MM.1S (cell line): ENCODE measurements at regions not wholly inside any gene's neighbourhood (a gene's known extent, or its start where the extent isn't known, plus 50 kb on each side); places are given as distances from the start of the nearest gene placed in this dataset.

Experiments used
- DNase-seq: peaks from one replicate; pipeline ENCODE4 v3.0.0-alpha.2; 2015
- H2AFZ ChIP-seq: fragments of 300-600 bp; sonication (generic); 2 replicates; pipeline ENCODE4 v1.6.0; 2016; ENCODE audit warnings: antibody characterized with exemption, low read length
- H3F3A ChIP-seq: fragments of 300-600 bp; sonication (generic); 2 replicates; pipeline ENCODE4 v1.6.1; 2016; ENCODE audit warnings: mild to moderate bottlenecking, antibody characterized with exemption, low read length, moderate library complexity, mixed read lengths; ENCODE audit not compliant: insufficient read depth
- H3K27ac ChIP-seq: fragments of 300-600 bp; sonication (generic); 2 replicates; pipeline ENCODE4 v1.5.1; 2016; ENCODE audit warnings: mild to moderate bottlenecking, low read length
- H3K27me3 ChIP-seq: fragments of 300-600 bp; sonication (generic); replicated peaks from 2 replicates; pipeline ENCODE4 v1.6.0; 2016; ENCODE audit warnings: low read length; ENCODE audit not compliant: insufficient read depth
- H3K36me3 ChIP-seq: fragments of 300-600 bp; sonication (generic); replicated peaks from 2 replicates; pipeline ENCODE4 v1.6.1; 2016; ENCODE audit warnings: mild to moderate bottlenecking, low read length, mixed read lengths; ENCODE audit not compliant: insufficient read depth
- H3K4me1 ChIP-seq: fragments of 300-600 bp; sonication (generic); 2 replicates; pipeline ENCODE4 v1.6.1; 2016; ENCODE audit warnings: low read length, mixed read lengths
- H3K4me2 ChIP-seq: fragments of 300-600 bp; sonication (generic); 2 replicates; pipeline ENCODE4 v1.6.0; 2016; ENCODE audit warnings: low read depth, low read length
- H3K4me3 ChIP-seq: fragments of 300-600 bp; sonication (generic); 2 replicates; pipeline ENCODE4 v1.5.1; 2016; ENCODE audit warnings: low read length, mixed read lengths
- H3K79me2 ChIP-seq: fragments of 300-600 bp; sonication (generic); 2 replicates; pipeline ENCODE4 v1.6.1; 2016; ENCODE audit warnings: mixed run types, low read length, mixed read lengths
- H3K9ac ChIP-seq: fragments of 300-600 bp; sonication (generic); 2 replicates; pipeline ENCODE4 v1.6.1; 2016; ENCODE audit warnings: low read length, mixed read lengths
- H3K9me2 ChIP-seq: fragments of 300-600 bp; sonication (generic); replicated peaks from 2 replicates; pipeline ENCODE4 v1.6.1; 2016; ENCODE audit warnings: mild to moderate bottlenecking, low read length, mixed read lengths; ENCODE audit not compliant: insufficient read depth
- H3K9me3 ChIP-seq: fragments of 300-600 bp; sonication (generic); replicated peaks from 2 replicates; pipeline ENCODE4 v1.6.1; 2016; ENCODE audit warnings: mild to moderate bottlenecking, low read length, mixed read lengths; ENCODE audit not compliant: insufficient read depth
- H4K20me1 ChIP-seq: fragments of 300-600 bp; sonication (generic); 2 replicates; pipeline ENCODE4 v1.6.1; 2016; ENCODE audit warnings: mild to moderate bottlenecking, low read length, moderate library complexity, mixed read lengths; ENCODE audit not compliant: insufficient read depth
- CTCF ChIP-seq: fragments of 300-600 bp; sonication (generic); IDR thresholded peaks from 2 replicates; pipeline ENCODE4 v1.5.1; 2016; ENCODE audit warnings: antibody characterized with exemption, low read length, mixed read lengths
- EZH2 ChIP-seq: fragments of 300-600 bp; sonication (generic); optimal IDR thresholded peaks from 2 replicates; pipeline ENCODE3; 2017; ENCODE audit warnings: low read depth, mild to moderate bottlenecking, antibody characterized with exemption, low read length, mixed read lengths
- EZH2phosphoT487 ChIP-seq: fragments of 300-600 bp; sonication (generic); IDR thresholded peaks from 2 replicates; pipeline ENCODE4 v1.6.1; 2018; ENCODE audit warnings: antibody characterized with exemption, low read length

DNA sequence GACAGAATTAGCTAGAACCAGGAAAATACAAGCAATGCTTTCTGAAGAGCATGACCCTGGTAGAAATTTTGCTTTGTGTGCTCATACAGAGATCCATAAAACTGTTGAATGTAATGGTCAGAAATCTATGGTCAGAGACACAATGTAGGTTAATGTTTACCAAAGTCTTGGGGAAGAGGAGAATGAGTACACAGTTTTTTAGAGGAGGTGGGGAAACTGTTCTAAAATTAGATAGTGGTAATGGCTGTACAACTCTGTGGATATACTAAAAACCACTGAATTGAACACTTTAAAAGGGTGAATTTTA is 109.5 kb upstream of the ARHGAP5 start:
- DNase-seq: no peak
- no peaks in the 10 kb centered on the region for H3K36me3 ChIP-seq
- H3K4me3 ChIP-seq: no peak overlapping the region
- H3K9ac ChIP-seq: no peak overlapping the region
- H3K27me3 ChIP-seq: no peaks in the 10 kb centered on the region
- H3K4me1 ChIP-seq: 0 out of 2 replicates have a peak, but pooled peaks cover 8% of the 10 kb centered on the region
- H3F3A ChIP-seq: no peaks in the 10 kb centered on the region
- no peaks in the 10 kb centered on the region for H3K9me3 ChIP-seq
- no peak overlapping the region for H3K4me2 ChIP-seq
- H3K27ac ChIP-seq: no peak overlapping the region
- no peaks in the 10 kb centered on the region for H3K79me2 ChIP-seq
- H2AFZ ChIP-seq: no peak overlapping the region
- TF ChIP-seq EZH2 (no peak), CTCF (no peak), EZH2phosphoT487 (no peak)
- H3K9me2 ChIP-seq: no peaks in the 10 kb centered on the region
- no peaks in the 10 kb centered on the region for H4K20me1 ChIP-seq

DNA sequence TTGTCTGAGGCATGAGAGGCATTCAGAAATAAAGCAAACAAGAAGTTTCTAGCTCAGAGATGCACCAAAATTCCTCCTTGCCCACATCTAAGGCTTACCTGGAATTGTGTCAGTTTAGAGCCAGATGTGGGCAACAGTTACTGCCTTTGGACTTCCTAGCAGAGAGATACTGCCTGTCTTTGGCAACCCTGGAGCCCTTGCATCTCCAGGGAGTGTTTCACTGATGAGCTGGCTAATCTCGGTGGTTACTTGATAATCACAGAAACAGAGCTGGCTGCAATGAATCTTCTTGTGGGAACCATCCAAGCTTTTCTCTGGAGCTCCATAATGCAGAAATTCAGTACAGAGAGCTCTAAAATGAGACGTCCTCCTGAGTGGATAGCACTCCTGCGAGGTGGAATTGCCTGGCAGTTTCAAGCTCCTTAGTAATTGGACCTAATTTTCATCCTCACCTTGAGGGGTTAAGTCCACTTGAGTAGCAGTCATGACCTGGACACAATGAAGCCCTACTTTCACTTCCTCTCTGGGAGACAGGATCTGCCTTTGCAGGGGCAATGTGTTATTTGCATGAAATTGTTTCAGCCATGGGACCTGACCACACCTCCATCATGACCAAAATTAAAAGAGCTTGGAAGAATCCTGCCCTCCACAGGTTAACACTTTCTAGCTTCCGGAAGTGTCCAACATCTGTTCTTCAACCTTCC is 108.8 kb upstream of the ARHGAP5 start:
- no peak overlapping the region for H3K27ac ChIP-seq
- no peaks in the 10 kb centered on the region for H3K79me2 ChIP-seq
- 0 out of 2 replicates have a peak, but pooled peaks cover 8% of the 10 kb centered on the region for H3K4me1 ChIP-seq
- H2AFZ ChIP-seq: no peak overlapping the region
- H3K4me2 ChIP-seq: no peak overlapping the region
- no peaks in the 10 kb centered on the region for H4K20me1 ChIP-seq
- no peaks in the 10 kb centered on the region for H3F3A ChIP-seq
- H3K9me2 ChIP-seq: no peaks in the 10 kb centered on the region
- no peaks in the 10 kb centered on the region for H3K27me3 ChIP-seq
- H3K9me3 ChIP-seq: no peaks in the 10 kb centered on the region
- no peak overlapping the region for H3K9ac ChIP-seq
- TF ChIP-seq CTCF (no peak), EZH2phosphoT487 (no peak), EZH2 (no peak)
- H3K4me3 ChIP-seq: no peak overlapping the region
- H3K36me3 ChIP-seq: no peaks in the 10 kb centered on the region
- no peak for DNase-seq

DNA sequence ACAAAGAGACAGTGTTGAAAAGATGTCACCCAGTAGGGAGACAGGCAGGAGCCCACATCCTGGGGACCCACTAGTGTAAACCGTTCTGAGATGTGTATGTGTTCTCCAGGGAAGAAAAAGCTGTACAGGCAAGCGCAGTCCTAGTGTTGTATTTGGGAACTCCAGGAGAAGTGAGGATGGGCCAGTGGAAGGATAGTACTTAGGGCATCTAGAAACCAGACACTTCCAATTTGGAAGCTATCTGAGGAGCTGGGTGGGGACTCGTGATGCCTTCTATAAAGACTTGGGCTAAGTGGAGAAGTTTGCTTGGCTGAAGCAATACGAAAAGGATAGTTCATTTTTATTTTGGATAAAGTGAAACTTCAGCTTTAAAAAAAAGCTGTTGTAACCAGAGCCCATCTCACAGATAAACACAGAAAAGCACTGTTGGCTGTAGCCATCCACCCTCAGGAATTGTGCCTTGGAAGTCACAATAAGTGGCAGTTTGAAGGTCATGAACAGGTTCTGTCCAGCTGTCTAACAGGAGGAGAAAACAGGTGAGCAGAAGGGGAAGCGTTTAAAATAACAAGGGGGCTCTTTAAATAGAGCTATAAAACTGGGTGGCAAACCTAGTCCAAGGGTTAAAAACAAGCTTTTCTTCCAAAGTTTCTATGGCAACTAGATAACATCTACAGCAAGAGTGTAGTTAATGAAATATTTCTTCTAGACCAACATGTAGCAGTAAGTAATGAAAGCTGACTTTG is 108.0 kb upstream of the ARHGAP5 start:
- no peak overlapping the region for H3K27ac ChIP-seq
- no peak for TF ChIP-seq CTCF
- no peak for TF ChIP-seq EZH2phosphoT487
- no peak for TF ChIP-seq EZH2
- H3K79me2 ChIP-seq: no peaks in the 10 kb centered on the region
- H3K4me2 ChIP-seq: no peak overlapping the region
- H3K27me3 ChIP-seq: no peaks in the 10 kb centered on the region
- DNase-seq: no peak
- no peak overlapping the region for H2AFZ ChIP-seq
- H3K4me1 ChIP-seq: 0 out of 2 replicates have a peak, but pooled peaks cover 8% of the 10 kb centered on the region
- H3K9ac ChIP-seq: no peak overlapping the region
- no peaks in the 10 kb centered on the region for H3K9me2 ChIP-seq
- H3K36me3 ChIP-seq: no peaks in the 10 kb centered on the region
- no peaks in the 10 kb centered on the region for H3K9me3 ChIP-seq
- no peaks in the 10 kb centered on the region for H4K20me1 ChIP-seq
- no peak overlapping the region for H3K4me3 ChIP-seq
- H3F3A ChIP-seq: no peaks in the 10 kb centered on the region
